GM21390 (cell line): ENCODE measurements at regions not wholly inside any gene's neighbourhood (a gene's known extent, or its start where the extent isn't known, plus 50 kb on each side); places are given as distances from the start of the nearest gene placed in this dataset.

Source experiments
- ATAC-seq: cut with Tn5 transposase; IDR thresholded peaks from one replicate; pipeline ENCODE4 v1.9.1; 2021; ENCODE audit not compliant: unreplicated experiment

GRCh38 chr13:27367570-27367969, 56.8 kb upstream of the GTF3A start:
- ATAC-seq, result no peak

DNA sequence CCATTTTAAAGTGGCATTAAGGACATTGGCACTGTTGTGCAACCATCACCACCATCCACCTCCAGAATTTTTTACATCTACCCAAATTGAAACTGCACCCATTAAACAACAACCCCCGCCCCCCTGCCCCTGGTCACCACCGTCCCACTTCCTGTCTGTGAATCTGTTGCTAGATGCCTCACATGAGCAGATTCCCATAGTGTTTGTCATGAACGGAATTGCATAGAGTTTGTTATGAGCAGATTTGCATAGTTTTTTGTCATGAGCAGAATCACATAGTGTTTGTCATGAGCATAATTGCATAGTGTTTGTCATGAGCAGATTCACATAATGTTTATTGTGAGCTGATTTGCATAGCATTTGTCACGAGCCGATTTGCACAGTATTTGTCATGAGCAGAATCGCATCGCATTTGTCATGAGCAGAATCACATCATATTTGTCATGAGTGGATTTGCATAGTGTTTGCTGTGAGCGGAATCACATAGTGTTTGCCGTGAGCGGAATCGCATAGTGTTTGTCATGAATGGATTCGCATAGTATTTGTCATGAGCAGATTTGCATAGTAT, 54.0 kb upstream of the GTF3A start:
- ATAC-seq, result no peak

GRCh38 chr13:27371932-27372331, 52.5 kb upstream of the GTF3A start:
- ATAC-seq, result no peak

DNA sequence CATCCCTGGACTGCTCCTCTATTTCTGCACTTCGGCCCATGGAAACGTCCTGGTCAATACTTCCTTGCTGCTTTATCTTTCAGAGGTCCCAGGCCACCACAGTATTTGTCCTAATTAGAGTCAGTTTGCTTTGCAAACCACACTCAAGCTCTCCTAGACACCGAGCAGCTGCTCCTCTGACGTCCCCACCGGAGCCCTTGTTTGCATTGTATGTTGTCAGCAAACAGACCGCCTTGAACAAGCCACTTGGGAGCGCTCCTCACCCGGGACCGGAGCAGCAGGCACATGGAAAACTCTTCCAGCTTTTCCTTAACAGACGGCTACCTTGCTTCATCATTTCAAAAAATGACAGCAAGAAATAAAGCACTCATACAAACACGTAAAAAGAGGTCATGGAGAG, 51.5 kb upstream of the GTF3A start:
- no peak for ATAC-seq

DNA sequence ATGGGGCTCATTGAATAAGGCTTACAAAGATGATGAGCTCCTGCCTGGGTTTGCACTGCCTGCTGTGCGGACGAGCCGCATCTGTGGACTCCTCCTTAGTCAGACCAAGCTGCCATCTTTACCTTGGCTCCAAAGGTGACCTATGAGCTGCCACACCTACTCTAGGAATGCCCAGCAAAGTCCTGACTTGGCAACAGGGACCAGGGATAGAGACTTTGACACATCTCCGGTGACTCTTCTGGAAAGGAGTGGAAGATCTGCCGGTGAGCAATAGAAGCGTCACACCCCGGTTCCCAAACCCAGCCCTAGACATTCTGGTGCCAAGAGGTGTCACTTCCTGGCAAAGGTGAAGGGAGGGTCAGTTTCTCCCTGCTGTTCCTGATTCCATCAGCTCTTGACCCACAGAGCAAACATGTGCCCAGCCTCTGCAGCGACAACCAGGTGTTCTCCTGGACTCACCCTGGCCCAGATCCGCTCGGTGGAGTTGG, 50.2 kb upstream of the GTF3A start:
- ATAC-seq, result no peak
